NCI-H345 (cell line): ENCODE measurements at regions not wholly inside any gene's neighbourhood (a gene's known extent, or its start where the extent isn't known, plus 50 kb on each side); places are given as distances from the start of the nearest gene placed in this dataset.

Source experiments
- DNase-seq: peaks from one replicate; lab custom pipeline; 2025; lab: John Stamatoyannopoulos, UW

DNA sequence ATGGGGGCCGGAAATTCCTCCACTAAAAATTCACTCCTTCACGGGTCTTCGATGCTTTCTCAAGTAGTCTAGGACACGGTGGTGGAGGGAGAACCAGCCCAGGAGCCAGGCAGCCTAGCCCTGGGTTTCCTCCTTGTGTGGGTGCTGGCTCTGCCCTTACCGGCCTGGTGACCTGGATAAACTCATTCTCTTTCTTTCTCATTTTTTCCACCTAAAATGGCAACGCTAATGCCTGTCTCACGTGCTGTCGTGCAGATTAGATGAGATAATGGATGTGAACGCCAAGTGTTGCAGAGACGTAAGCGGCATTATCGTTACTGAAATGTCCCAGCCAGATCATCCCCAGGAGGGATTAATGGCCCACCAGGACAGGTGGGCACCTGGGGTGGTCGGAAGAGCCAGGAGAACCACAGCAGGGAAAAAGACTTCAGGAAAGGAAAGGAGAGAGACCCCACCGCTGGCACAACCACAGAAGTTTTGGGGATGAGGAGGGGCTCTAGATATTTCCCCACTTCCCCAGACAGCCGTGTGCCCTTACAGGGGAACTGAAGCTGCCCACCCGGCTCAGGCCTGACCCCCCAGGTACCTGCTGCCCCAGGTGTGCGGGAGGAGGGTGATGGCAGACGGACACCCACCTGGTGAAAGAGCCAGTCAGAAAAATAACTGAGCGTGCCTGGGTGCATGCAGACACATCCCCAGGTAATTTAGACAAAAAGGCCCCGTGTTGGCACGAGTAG, 100.8 kb upstream of the ASAP2 start:
- DNase-seq: no peak

DNA sequence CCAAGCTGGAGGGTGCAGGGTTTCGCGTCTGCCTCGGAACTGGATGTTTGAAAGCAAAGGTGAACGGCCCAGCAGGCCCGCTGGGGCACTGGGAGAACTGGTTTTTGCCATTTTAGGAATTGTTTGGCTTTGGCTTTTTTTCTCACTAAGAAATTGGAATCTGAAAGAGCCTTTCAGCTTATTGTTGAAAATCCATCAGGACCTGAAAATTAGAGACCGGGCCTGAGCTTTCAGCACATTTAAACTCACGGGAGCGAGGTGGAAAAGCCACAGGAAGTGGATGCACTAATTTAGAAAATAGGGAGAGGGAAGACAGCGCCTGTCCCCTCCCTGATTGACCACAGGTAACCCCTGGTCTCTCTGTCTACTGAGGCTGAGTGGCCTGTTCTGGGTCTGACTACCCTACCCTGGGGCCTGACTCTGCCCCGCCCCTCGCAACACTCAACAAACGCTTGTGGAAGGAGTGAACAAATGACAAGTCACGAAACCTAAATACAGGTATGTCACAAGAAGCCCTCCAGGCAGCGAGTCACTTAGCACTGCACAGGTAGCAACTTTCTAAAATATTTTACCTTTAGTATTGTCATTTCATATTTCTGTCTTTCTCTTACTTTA, 100.3 kb upstream of the MBOAT2 start:
- no peak for DNase-seq

DNA sequence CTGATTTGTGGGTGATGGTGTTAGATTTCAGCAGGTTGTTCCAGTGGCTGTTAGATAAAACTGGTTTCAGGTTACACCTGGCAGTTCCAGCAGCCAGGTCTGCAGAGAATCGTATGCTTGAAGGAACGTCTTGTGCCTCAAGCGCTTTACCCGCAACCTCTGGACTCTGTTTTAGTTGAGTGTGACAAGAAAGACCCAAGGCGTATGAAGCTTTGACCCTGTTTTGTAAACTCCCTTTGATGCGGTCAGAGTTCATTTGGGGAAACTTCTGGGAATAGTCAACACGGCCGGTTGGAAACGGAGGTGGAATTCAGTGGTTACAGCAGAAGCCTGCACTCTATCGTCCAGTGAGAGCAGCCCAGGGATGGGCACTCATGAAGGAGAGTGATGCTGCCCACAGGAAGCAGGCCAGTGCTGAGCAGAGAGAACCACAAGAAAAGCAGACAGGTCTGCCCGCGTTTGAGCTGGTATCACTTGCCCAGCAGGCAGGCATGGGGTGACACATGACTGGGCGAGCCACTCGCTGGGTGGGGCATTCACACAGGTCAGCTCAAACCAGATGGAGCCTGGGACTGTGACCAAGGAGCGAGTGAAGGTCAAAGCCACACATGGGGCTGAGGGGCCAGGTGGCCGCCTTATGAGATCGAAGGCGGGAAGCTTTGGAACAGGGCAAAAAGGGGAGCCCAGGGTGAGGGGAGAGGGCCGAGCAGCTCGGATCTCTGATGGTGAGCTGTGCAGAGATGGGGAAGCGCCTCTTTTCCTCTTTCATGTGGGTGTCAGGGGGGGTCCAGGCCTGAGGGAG, 99.6 kb upstream of the MBOAT2 start:
- DNase-seq: no peak

GRCh38 chr2:9101763-9102425, 98.4 kb upstream of the MBOAT2 start:
- DNase-seq: no peak

- DNase-seq: no peak
Measured at GRCh38 chr2:9100080-9100876, 96.8 kb upstream of the MBOAT2 start.

DNA sequence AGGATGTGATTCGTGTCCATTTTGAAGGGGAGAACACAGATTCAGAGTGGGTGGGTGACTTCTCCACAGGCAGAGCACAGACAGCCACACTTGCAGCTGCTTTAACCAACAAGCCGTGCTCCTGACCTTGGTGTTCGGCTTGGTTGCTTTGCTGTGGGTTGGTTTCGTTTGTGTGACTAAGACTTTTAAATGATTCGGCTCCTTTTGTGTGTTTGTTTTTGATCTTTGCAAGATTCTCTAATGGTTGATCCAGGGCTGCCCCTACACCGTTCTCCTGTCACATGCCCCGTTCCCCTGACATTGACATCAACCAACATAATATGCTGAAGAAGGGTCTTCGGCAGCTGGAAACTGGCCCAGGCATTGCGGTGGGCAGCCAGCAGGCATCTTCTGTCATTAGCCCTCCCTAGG, 95.9 kb upstream of the MBOAT2 start:
- no peak for DNase-seq

DNA sequence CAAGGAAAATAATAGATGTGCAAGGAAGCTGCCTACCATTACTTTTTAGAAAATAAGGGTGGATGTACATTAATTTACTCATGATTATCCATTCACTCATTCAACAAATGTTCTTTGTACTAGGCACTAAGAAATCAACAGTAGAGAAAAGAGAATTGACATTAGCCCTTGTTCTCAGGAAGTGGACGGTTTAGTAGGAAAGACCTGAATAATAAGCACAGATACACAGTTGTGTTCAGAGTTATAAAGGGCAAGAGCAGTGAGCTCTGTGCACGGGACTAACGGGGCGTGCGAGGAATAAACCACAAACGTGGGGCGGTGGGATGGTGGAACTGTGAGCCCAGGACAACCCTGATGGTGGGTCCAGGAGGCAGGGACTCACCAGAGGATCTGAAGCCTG, 94.4 kb upstream of the MBOAT2 start:
- no peak for DNase-seq

DNA sequence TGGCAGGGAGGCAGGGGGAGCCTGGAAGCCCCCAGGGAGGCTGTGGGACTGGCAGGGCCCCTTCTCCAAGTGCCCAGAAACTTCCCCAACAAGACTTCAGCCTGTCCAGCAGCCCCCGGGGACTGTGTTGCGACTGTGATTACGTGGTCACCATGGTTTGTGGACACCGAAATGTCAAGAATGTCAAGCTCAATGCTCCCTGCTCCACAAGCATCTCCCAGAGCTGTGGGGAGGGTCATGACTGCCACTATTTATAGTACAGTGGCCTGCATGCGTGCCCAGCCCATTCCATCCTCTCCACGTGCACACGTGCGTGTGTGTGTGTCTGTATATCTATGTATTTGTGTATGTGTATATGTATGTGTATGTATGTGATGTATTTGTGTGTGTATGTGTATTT, 93.8 kb upstream of the MBOAT2 start:
- DNase-seq: no peak

DNA sequence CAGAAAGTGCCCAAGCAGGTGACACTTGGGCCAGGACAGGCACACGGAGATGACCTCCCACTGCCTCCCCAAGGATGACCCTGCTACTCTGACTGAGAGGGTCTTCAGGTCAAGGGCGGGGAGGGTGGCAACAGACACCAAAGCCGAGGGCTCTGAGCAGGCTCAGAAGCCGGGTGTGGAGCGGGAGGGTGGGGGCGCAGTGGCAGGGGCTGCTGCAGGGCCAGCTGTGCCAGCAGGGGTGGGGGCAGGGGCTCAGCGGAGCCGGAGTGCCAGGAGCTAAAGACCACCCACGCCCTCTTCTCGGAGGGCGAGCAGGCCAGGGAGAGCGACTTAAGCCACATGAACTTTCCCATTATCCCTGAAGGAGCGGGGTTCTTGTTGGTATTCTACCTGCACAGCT, 93.3 kb upstream of the MBOAT2 start:
- DNase-seq: no peak

DNA sequence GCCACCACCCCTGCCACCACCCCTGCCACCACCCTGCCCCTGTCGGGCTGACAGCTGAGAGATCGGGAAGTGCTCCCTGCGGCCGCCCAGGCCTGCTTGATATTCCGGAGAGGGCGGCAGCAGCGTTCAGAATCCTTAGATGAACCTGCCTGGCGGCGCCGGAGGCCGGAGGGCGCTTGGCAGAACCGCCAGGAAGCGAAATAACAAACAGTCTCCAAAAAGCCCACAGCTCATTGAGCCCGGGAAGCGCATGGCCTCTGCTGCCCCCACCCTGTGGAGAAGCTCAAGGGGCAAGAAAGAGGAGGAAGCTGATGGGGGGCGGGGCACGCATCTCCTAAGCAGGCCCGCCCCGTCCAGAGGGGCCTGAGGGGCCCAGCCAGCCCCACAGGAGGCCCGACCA, 92.2 kb upstream of the MBOAT2 start:
- no peak for DNase-seq

- no peak for DNase-seq
Measured at GRCh38 chr2:9095226-9095625, 91.7 kb upstream of the MBOAT2 start.

GRCh38 chr2:9094117-9094516, 90.6 kb upstream of the MBOAT2 start:
- DNase-seq: no peak

DNA sequence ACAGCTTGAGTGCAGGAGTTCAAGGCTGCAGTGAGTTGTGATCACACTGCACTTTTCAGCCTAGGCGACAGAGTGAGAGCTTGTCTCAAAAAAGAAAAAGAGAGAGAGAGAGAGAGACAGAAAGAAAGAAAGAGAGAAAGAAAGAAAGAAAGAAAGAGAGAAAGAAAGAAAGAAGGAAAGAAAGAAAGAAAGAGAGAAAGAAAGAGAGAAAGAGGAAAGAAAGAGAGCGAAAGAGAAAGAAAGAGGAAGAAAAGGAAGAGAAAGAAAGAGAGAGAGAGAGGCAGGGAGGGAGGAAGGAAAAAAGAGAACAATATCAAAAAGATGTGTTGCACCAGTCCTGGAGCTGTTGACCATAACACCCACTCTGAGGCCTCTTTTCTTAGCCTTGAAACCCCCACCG, 89.8 kb upstream of the MBOAT2 start:
- no peak for DNase-seq

- no peak for DNase-seq
Measured at GRCh38 chr2:9092383-9093282, 89.1 kb upstream of the MBOAT2 start.

- DNase-seq: no peak
Measured at GRCh38 chr2:9091811-9092210, 88.3 kb upstream of the MBOAT2 start.

DNA sequence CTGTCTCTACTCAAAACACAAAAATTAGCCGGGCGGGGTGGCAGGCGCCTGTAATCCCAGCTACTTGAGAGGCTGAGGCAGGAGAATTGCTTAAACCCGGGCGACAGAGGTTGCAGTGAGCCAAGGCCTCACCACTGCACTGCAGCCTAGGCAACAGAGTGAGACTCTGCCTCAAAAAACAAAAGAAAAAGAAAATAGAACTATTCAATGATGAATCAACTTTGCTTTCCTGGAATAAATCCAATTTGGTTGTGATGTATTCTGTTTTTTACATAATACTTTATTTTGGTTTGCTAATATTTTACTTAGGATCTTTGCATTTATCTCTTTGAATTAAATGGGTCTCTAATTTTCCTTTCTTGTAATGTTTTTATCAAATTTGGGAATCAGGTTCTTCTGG, 86.3 kb upstream of the MBOAT2 start:
- no peak for DNase-seq

DNA sequence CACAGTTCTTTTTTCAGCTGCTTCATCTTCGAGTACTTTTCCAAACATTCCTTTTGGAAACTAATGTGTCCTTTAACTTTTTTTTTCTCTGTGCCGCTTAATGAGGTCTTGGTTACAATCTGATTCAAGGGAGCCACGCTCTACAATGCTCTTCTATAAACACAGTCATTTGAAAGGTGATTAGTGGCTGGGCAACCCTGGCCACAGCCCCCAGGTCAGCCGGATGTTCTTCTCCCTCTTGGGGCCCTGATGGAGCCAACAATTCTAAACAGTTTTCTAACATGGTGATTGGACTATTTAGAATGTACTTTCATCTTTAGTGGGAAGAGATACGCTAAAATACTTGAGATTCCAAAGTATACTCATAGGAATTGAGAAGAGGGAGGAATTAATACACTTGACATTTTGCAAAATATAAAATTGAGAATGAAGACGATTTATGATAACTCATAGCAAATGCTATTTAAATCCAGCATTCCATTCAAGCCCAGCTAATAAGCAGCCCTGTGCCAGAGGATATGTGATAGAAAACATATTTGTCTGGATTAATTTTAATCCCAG, 83.7 kb upstream of the MBOAT2 start:
- DNase-seq: no peak

GRCh38 chr2:9086465-9086864, 83.0 kb upstream of the MBOAT2 start:
- DNase-seq: no peak

- DNase-seq: no peak
Measured at GRCh38 chr2:9085353-9085752, 81.9 kb upstream of the MBOAT2 start.

GRCh38 chr2:9083287-9083686, 79.8 kb upstream of the MBOAT2 start:
- DNase-seq: no peak
